ENCODE measurements at regions not wholly inside any gene's neighbourhood (a gene's known extent, or its start where the extent isn't known, plus 50 kb on each side); places are given as distances from the start of the nearest gene placed in this dataset.

- 93% methylated on average over 3 of the region's 3 CpGs for WGBS
Measured at GRCh38 chr18:69176741-69177140, 223.9 kb upstream of the DOK6 start.

GRCh38 chr18:69177702-69178101, 223.0 kb upstream of the DOK6 start:
- Histone ChIP-seq H3K9me3 (ENCODE audit: control insufficient read depth in 4 of 4, low read length in 3 of 4) (no peaks in the 10 kb centered on the region), H3K27ac (ENCODE audit: low read depth in 1 of 2, low read length in 2 of 2) (no peak overlapping the region), H3K4me1 (ENCODE audit: control insufficient read depth in 4 of 4, insufficient read depth in 4 of 4, low read length in 3 of 4) (no peaks in the 10 kb centered on the region), H3K36me3 (ENCODE audit: control insufficient read depth in 4 of 4, insufficient read depth in 3 of 4, low read depth in 1 of 4, low read length in 3 of 4) (no peaks in the 10 kb centered on the region), H3K4me3 (ENCODE audit: low read depth in 1 of 3, low read length in 3 of 3) (no peak overlapping the region), H3K27me3 (ENCODE audit: control insufficient read depth in 4 of 4, insufficient read depth in 4 of 4, low read length in 3 of 4) (no peaks in the 10 kb centered on the region), H3K9ac (ENCODE audit: low read depth in 1 of 2, low read length in 2 of 2) (no peak overlapping the region)
- WGBS: 89% methylated on average over 1 of the region's 1 CpG
- TF ChIP-seq CTCF (IDR thresholded peaks at IDR 0.05; ENCODE audit: low read depth, low read length, missing input control) (no peak), TAF1 (conservative IDR thresholded peaks at IDR 0.05) (no peak), EGR1 (IDR thresholded peaks at IDR 0.05; ENCODE audit: low read depth in 2 of 2) (no peak), NR2F2 (IDR thresholded peaks at IDR 0.05) (no peak), ATF3 (IDR thresholded peaks at IDR 0.05) (no peak), HNF4G (IDR thresholded peaks at IDR 0.05) (no peak), SP1 (IDR thresholded peaks at IDR 0.05) (no peak), REST (IDR thresholded peaks at IDR 0.05) (no peak), MAX (IDR thresholded peaks at IDR 0.05) (no peak), RAD21 (IDR thresholded peaks at IDR 0.05) (no peak), GABPA (IDR thresholded peaks at IDR 0.05 in 1 of 2, conservative IDR thresholded peaks at IDR 0.05 in 1 of 2) (no peak), ZBTB33 (IDR thresholded peaks at IDR 0.05) (no peak), FOXA2 (IDR thresholded peaks at IDR 0.05) (no peak), FOXA1 (IDR thresholded peaks at IDR 0.05) (no peak), RXRA (IDR thresholded peaks at IDR 0.05) (no peak), YY1 (IDR thresholded peaks at IDR 0.05) (no peak), HNF4A (conservative IDR thresholded peaks at IDR 0.05) (no peak)
- no peak for DNase-seq (ENCODE audit: low spot score)

More at GRCh38 chr18:69176741-69177140, 223.9 kb upstream of the DOK6 start:
- H3K9me3 ChIP-seq (ENCODE audit: control insufficient read depth in 4 of 4, low read length in 3 of 4): no peaks in the 10 kb centered on the region
- no peaks in the 10 kb centered on the region for H3K27me3 ChIP-seq (ENCODE audit: control insufficient read depth in 4 of 4, insufficient read depth in 4 of 4, low read length in 3 of 4)
- H3K9ac ChIP-seq (ENCODE audit: low read depth in 1 of 2, low read length in 2 of 2): no peak overlapping the region
- no peak overlapping the region for H3K4me3 ChIP-seq (ENCODE audit: low read depth in 1 of 3, low read length in 3 of 3)
- no peaks in the 10 kb centered on the region for H3K4me1 ChIP-seq (ENCODE audit: control insufficient read depth in 4 of 4, insufficient read depth in 4 of 4, low read length in 3 of 4)
- H3K36me3 ChIP-seq (ENCODE audit: control insufficient read depth in 4 of 4, insufficient read depth in 3 of 4, low read depth in 1 of 4, low read length in 3 of 4): no peaks in the 10 kb centered on the region
- no peak overlapping the region for H3K27ac ChIP-seq (ENCODE audit: low read depth in 1 of 2, low read length in 2 of 2)
- no peak for DNase-seq (ENCODE audit: low spot score)
- TF ChIP-seq EGR1 (IDR thresholded peaks at IDR 0.05; ENCODE audit: low read depth in 2 of 2) (no peak), REST (IDR thresholded peaks at IDR 0.05) (no peak)
